Fibroblast of lung (primary cell): ENCODE measurements at regions not wholly inside any gene's neighbourhood (a gene's known extent, or its start where the extent isn't known, plus 50 kb on each side); places are given as distances from the start of the nearest gene placed in this dataset.
"Not testable (repeated sequence)": the region's sequence is repeated elsewhere in the genome, so short reads cannot be mapped to it uniquely, and the experiment has no call there.

Experiments
- DNase-seq, 2 donors: peaks; one replicate each; pipeline versions ENCODE4 v3.0.0 to v3.0.0-alpha.2; 2010; ENCODE audit warnings: low read depth in 2 of 2
- H2AFZ ChIP-seq: 2 replicates; pipeline ENCODE4 v1.5.1; 2012; ENCODE audit warnings: low read length, control low read depth, inconsistent platforms
- H3K27ac ChIP-seq: 2 replicates; pipeline ENCODE4 v1.5.1; 2011; ENCODE audit warnings: low read length, control low read depth; ENCODE audit not compliant: insufficient read depth
- H3K27me3 ChIP-seq: 2 replicates; pipeline ENCODE4 v1.5.1; 2011; ENCODE audit warnings: mild to moderate bottlenecking, low read length; ENCODE audit not compliant: control insufficient read depth, insufficient read depth
- H3K36me3 ChIP-seq: 2 replicates; pipeline ENCODE4 v1.5.1; 2011; ENCODE audit warnings: low read length; ENCODE audit not compliant: control insufficient read depth, insufficient read depth
- H3K4me1 ChIP-seq: 2 replicates; pipeline ENCODE4 v1.5.1; 2011; ENCODE audit warnings: low read length; ENCODE audit not compliant: control insufficient read depth, insufficient read depth; ENCODE audit errors: extremely low read depth
- H3K4me2 ChIP-seq: 2 replicates; pipeline ENCODE4 v1.5.1; 2011; ENCODE audit warnings: low read length, control low read depth; ENCODE audit not compliant: insufficient read depth; ENCODE audit errors: extremely low read depth
- H3K4me3 ChIP-seq, 4 experiments: fragments of 200-600 bp in 1 of 4; sonication (generic) in 1 of 4; replicated peaks in 1 of 4; 2 replicates each; pipeline ENCODE4 v1.5.1; 2011 to 2016; ENCODE audit warnings: low read length in 4 of 4, low read depth in 3 of 4, mild to moderate bottlenecking in 3 of 4, control low read depth in 2 of 4, inconsistent platforms in 1 of 4, mixed read lengths in 1 of 4; ENCODE audit not compliant: insufficient read depth in 1 of 4; ENCODE audit errors: control extremely low read depth in 1 of 4
- H3K79me2 ChIP-seq: 2 replicates; pipeline ENCODE4 v1.5.1; 2012; ENCODE audit warnings: mild to moderate bottlenecking, low read length, inconsistent platforms; ENCODE audit not compliant: control insufficient read depth, insufficient read depth
- H3K9ac ChIP-seq: 2 replicates; pipeline ENCODE4 v1.5.1; 2011; ENCODE audit warnings: mild to moderate bottlenecking, low read length, control low read depth; ENCODE audit not compliant: insufficient read depth
- H3K9me3 ChIP-seq: 2 replicates; pipeline ENCODE4 v1.5.1; 2012; ENCODE audit warnings: low read depth, low read length; ENCODE audit not compliant: control insufficient read depth, insufficient read depth
- H4K20me1 ChIP-seq: 2 replicates; pipeline ENCODE4 v1.5.1; 2011; ENCODE audit warnings: low read length; ENCODE audit not compliant: control insufficient read depth, insufficient read depth; ENCODE audit errors: extremely low read depth
- EZH2 ChIP-seq: IDR thresholded peaks from 2 replicates; pipeline ENCODE4 v1.5.1; 2012; ENCODE audit warnings: low read length, control low read depth, mild to moderate bottlenecking; ENCODE audit errors: missing control alignments
- TF ChIP-seq, protein P1 (sequence below), 2 donors: IDR thresholded peaks in 1 of 2; conservative IDR thresholded peaks in 1 of 2; 1 replicate in 1 of 2; 2 replicates in 1 of 2; pipeline ENCODE4 v1.5.1; 2011 to 2012; ENCODE audit warnings: low read length in 2 of 2, control low read depth in 1 of 2, inconsistent platforms in 1 of 2, low read depth in 1 of 2, mild to moderate bottlenecking in 1 of 2

DNA sequence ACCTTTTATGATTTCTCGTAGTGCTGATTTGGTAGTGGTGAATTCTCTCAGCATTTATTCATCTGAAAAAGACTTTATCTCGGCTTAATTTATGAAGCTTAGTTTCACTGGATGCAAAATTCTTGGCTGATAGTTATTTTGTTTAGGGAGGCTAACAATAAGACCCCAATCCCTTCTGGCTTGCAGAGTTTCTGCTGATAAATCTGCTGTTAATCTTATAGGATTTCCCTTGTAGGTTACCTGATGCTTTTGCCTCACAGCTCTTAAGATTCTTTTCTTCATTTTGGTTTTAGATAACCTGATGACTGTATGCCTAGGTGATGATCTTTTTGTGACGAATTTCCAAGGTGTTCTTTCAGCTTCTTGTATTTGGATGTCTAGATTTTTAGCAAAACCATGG lies 388.7 kb downstream of the UTRN start:
- TF ChIP-seq, protein P1, sequence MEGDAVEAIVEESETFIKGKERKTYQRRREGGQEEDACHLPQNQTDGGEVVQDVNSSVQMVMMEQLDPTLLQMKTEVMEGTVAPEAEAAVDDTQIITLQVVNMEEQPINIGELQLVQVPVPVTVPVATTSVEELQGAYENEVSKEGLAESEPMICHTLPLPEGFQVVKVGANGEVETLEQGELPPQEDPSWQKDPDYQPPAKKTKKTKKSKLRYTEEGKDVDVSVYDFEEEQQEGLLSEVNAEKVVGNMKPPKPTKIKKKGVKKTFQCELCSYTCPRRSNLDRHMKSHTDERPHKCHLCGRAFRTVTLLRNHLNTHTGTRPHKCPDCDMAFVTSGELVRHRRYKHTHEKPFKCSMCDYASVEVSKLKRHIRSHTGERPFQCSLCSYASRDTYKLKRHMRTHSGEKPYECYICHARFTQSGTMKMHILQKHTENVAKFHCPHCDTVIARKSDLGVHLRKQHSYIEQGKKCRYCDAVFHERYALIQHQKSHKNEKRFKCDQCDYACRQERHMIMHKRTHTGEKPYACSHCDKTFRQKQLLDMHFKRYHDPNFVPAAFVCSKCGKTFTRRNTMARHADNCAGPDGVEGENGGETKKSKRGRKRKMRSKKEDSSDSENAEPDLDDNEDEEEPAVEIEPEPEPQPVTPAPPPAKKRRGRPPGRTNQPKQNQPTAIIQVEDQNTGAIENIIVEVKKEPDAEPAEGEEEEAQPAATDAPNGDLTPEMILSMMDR (conservative IDR thresholded peaks at IDR 0.05 in 1 of 2, IDR thresholded peaks at IDR 0.05 in 1 of 2; ENCODE audit: low read depth in 1 of 2, low read length in 2 of 2), result no peak
- H3K9ac ChIP-seq, result no peak overlapping the region
- H3K4me2 ChIP-seq, result no peak overlapping the region
- no peak overlapping the region for H3K4me3 ChIP-seq
- H3K79me2 ChIP-seq, result no peaks in the 10 kb centered on the region
- peaks cover 8% of the 10 kb centered on the region for H3K4me1 ChIP-seq
- no peak for DNase-seq
- H4K20me1 ChIP-seq, result no peaks in the 10 kb centered on the region
- H3K27me3 ChIP-seq, result no peaks in the 10 kb centered on the region
- no peaks in the 10 kb centered on the region for H3K36me3 ChIP-seq
- H3K27ac ChIP-seq, result no peak overlapping the region
- no peak overlapping the region for H2AFZ ChIP-seq
- H3K9me3 ChIP-seq, result no peaks in the 10 kb centered on the region

- no peaks in the 10 kb centered on the region for H3K36me3 ChIP-seq
- no peak overlapping the region for H2AFZ ChIP-seq
- H3K79me2 ChIP-seq, result no peaks in the 10 kb centered on the region
- TF ChIP-seq EZH2, result no peak
- TF ChIP-seq, protein P1 (conservative IDR thresholded peaks at IDR 0.05 in 1 of 2, IDR thresholded peaks at IDR 0.05 in 1 of 2; ENCODE audit: low read depth in 1 of 2, low read length in 2 of 2), result no peak
- H3K9ac ChIP-seq, result no peak overlapping the region
- H3K27ac ChIP-seq, result peak overlapping the region; percentile 7
- no peaks in the 10 kb centered on the region for H3K27me3 ChIP-seq
- peak; percentile 82 for DNase-seq
- no peaks in the 10 kb centered on the region for H4K20me1 ChIP-seq
- no peaks in the 10 kb centered on the region for H3K9me3 ChIP-seq
- H3K4me2 ChIP-seq, result peak overlapping the region; percentile 42
- H3K4me3 ChIP-seq, result no peak overlapping the region
- H3K4me1 ChIP-seq, result peaks cover 8% of the 10 kb centered on the region
These were observed 390.2 kb downstream of the UTRN start for GRCh38 chr6:144675231-144675861.

DNA sequence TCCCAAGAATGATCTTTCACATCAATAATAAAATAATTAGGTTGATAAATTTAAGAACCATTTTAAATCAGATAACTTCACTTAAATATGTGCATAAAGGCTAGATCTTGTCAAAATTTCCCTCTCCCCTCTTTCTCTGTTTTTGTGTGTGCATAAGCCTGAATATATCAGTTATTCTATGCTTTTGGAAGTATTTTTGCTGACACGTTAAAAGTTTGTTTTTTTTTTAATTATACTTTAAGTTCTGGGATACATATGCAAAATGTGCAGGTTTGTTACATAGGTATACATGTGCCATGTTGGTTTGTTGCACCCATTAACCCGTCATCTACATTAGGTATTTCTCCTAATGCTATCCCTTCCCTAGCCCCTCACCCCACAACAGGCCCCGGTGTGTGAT lies 391.2 kb downstream of the UTRN start:
- not testable (repeated sequence) for H3K27ac ChIP-seq, H4K20me1 ChIP-seq, H3K79me2 ChIP-seq, H3K9me3 ChIP-seq, H3K36me3 ChIP-seq, DNase-seq, H3K4me1 ChIP-seq, H3K9ac ChIP-seq, H3K4me3 ChIP-seq, H2AFZ ChIP-seq, H3K27me3 ChIP-seq, H3K4me2 ChIP-seq

- DNase-seq, H2AFZ ChIP-seq, H3K9me3 ChIP-seq, H3K4me1 ChIP-seq, H4K20me1 ChIP-seq, H3K27ac ChIP-seq, H3K4me2 ChIP-seq, H3K36me3 ChIP-seq, H3K9ac ChIP-seq, H3K79me2 ChIP-seq, H3K27me3 ChIP-seq, H3K4me3 ChIP-seq: not testable (repeated sequence)
These were observed 392.1 kb downstream of the UTRN start for GRCh38 chr6:144677263-144677662.
